DMS53 (cell line): ENCODE measurements at regions not wholly inside any gene's neighbourhood (a gene's known extent, or its start where the extent isn't known, plus 50 kb on each side); places are given as distances from the start of the nearest gene placed in this dataset.
A peak's percentile ranks its signal among the peaks of the same experiment; 100 is the strongest.
"Not testable (repeated sequence)": the region's sequence is repeated elsewhere in the genome, so short reads cannot be mapped to it uniquely, and the experiment has no call there.

Experiments
- DNase-seq: peaks from one replicate; lab custom pipeline; 2025; lab: John Stamatoyannopoulos, UW

GRCh38 chr4:116321471-116321870 is 763.9 kb downstream of the TRAM1L1 start:
- DNase-seq = no peak

GRCh38 chr4:116320859-116321258 is 764.5 kb downstream of the TRAM1L1 start:
- no peak for DNase-seq

GRCh38 chr4:116303736-116304188 is 781.6 kb downstream of the TRAM1L1 start:
- DNase-seq = no peak

- DNase-seq = no peak
Measured at GRCh38 chr4:116302990-116303735, 782.2 kb downstream of the TRAM1L1 start.

GRCh38 chr4:116275006-116275405 is 810.4 kb downstream of the TRAM1L1 start:
- no peak for DNase-seq

- DNase-seq = no peak
Measured at GRCh38 chr4:116272336-116272735, 813.0 kb downstream of the TRAM1L1 start.

- peak; percentile 2 for DNase-seq
Measured at GRCh38 chr4:116260931-116261330, 824.4 kb downstream of the TRAM1L1 start.

- no peak for DNase-seq
Measured at GRCh38 chr4:116244771-116245170, 840.6 kb downstream of the TRAM1L1 start.

GRCh38 chr4:116243431-116243830 is 841.9 kb downstream of the TRAM1L1 start:
- DNase-seq = no peak

- no peak for DNase-seq
Measured at GRCh38 chr4:116233971-116234370, 851.4 kb downstream of the TRAM1L1 start.

- DNase-seq = peak; percentile 13
Measured at GRCh38 chr4:116231999-116232398, 853.4 kb downstream of the TRAM1L1 start.

- no peak for DNase-seq
Measured at GRCh38 chr4:116229420-116229819, 856.0 kb downstream of the TRAM1L1 start.

- no peak for DNase-seq
Measured at GRCh38 chr4:116223040-116223732, 862.2 kb downstream of the TRAM1L1 start.

GRCh38 chr4:116217781-116218180 is 867.6 kb downstream of the TRAM1L1 start:
- DNase-seq = no peak

- DNase-seq = no peak
Measured at GRCh38 chr4:116215622-116216021, 869.8 kb downstream of the TRAM1L1 start.

GRCh38 chr4:116202524-116202923 is 882.9 kb downstream of the TRAM1L1 start:
- DNase-seq = no peak

- no peak for DNase-seq
Measured at GRCh38 chr4:116197317-116197809, 888.0 kb downstream of the TRAM1L1 start.

- no peak for DNase-seq
Measured at GRCh38 chr4:116183241-116183640, 902.1 kb downstream of the TRAM1L1 start.

GRCh38 chr4:116180157-116180601 is 905.2 kb downstream of the TRAM1L1 start:
- DNase-seq = peak; percentile 63

- not testable (repeated sequence) for DNase-seq
Measured at GRCh38 chr4:116151371-116151770, 934.0 kb downstream of the TRAM1L1 start.

- DNase-seq = peak; percentile 4
Measured at GRCh38 chr4:116150152-116150551, 935.2 kb downstream of the TRAM1L1 start.

GRCh38 chr4:116143198-116143597 is 942.2 kb downstream of the TRAM1L1 start:
- no peak for DNase-seq

GRCh38 chr4:116132946-116133345 is 952.4 kb downstream of the TRAM1L1 start:
- no peak for DNase-seq
